CD4-positive, alpha-beta T cell treated with Interleukin-6 at 100 ng/mL for 8 hours (primary cell): ENCODE measurements at regions not wholly inside any gene's neighbourhood (a gene's known extent, or its start where the extent isn't known, plus 50 kb on each side); places are given as distances from the start of the nearest gene placed in this dataset.
"Not testable (repeated sequence)": the region's sequence is repeated elsewhere in the genome, so short reads cannot be mapped to it uniquely, and the experiment has no call there.

ENCODE experiments used
- DNase-seq: peaks from one replicate; pipeline ENCODE4 v3.0.0-alpha.2; 2020; ENCODE audit warnings: mixed read lengths, low spot score

DNA sequence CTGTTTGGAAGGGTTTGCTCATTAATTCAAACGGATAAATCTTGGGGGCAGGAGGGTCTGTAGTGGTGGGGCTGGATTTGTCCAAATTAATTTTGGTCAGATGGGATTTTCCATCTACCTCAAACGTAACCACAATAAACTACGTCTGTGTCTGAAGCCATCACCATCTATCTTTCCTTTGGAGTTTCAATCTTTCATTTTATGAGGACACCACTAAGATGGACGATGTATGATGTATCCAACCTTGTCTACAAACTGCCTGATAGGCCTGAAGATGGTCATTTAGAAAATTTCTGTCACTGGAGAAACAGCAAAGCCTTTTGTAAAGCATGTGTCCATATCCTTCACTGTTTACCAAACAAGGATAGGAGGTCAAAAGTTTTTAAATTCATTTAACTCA lies 138.6 kb upstream of the MARCKS start:
- DNase-seq, result no peak

DNA sequence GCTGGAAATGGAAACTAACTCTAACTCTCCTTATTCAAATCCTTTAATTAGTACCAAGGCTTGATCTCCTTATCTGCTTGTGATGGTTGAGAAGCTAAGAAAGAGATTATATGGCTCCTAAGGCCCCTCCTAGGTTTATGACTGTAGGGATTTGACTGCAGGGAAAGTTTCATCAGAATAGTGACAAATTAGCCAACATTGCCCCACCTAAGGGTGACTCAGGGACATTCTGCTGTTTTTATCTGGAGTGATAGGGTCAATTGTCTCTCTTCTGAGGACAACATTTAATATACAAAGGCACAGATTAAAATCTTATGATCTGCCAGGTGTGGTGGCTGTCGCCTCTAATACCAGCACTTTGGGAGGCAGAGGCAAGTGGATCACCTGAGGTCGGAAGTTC lies 138.1 kb upstream of the MARCKS start:
- DNase-seq, result no peak

DNA sequence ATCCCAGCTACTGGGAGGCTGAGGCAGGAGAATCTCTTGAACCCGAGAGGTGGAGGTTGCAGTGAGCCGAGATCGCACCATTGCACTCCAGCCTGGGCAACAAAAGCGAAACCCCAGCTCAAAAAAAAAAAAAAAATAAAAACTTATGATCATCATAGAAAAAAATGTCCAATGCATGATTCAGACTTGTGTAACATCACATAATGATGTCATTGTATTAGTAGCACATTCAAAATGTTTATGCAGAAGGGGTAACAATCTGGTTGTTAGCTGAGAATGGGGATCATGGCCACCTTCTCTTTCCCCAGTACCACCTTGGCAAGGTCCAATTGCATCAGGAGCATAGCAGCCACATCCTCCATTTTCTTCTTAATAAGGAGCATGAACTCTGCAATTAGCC lies 137.6 kb upstream of the MARCKS start:
- DNase-seq, result no peak

DNA sequence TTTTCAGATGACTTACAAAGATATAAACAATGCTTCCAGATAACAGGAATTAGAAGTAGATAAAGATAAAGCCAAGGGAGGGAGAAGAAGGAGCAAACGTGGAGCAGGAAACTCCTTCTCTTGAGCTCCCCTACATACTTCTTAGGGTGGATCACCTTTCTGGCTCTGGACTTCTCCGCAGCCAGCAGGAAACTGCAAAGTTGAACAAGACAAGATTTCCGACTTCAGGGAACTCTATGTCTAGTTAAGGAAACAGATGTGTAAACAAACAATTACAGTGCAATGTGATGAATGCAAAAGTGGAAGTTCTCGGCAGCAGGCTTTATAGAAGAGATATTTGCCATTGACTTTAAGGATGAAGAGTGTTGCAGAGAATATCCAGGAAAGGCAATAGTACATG lies 134.0 kb upstream of the MARCKS start:
- no peak for DNase-seq

DNA sequence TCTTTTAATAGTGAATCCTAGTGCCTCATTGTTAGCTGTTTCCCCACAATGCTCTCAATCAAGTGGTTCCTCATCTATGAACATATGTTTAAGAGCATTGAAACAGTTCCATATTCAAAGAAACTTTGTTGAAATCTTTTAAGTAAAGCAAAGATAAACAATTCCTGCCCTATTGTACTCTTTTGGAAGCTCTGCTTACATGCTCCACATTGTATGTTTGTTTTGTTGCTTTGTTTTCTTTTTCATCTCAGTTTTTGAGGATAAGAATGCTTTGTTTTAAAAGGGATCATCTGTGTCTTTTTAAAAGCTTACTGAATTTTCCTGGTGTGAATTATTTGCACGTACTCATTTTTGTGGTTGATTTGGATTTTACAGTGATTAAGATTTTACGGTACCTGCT lies 132.2 kb upstream of the MARCKS start:
- DNase-seq, result not testable (repeated sequence)

DNA sequence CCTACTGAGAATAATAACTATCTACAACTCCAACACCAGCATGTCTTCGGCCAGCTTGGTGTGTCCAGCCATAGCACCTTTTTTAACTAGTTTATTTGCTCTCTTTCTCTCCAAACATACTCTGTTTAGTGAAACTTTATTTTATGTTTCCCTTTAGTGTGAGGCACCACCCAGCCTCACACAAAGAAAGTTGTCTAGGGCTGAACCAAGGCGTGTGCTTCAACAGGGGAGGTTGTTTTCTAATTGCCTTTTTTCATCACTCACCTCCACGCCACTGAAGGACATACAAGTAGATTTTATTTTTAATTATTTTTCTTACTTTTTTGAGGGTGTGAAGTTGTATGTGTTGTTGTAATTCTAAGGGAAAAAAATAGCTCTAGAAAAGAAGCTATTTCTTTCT lies 125.6 kb upstream of the MARCKS start:
- no peak for DNase-seq

DNA sequence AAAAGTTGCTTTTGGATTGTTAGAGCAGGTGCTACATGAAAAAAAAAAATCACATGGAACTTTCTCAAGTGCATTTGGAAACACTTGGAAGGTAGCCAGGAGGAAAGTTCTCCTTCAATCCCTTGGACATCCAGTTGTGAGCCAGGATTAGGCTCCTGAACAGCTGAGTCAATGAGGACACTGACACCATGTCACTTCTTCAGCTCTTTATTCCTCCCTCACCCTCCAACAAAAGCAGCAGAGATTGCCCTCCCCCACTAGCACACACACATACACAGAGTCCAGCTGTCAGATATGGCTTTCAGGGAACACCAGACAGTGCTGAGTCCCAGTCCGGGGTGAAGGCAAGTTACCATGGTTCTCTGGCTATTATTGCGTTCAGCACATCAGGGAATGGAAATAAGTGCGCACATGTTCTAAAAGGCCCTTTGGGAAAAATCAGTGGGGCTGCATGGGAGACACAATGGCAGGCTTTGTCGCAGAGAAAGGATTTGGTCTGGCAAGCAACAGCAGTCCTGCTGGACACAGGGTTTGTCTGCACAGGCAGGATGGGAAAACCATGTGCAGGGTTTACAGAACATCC lies 124.7 kb upstream of the MARCKS start:
- DNase-seq, result no peak

DNA sequence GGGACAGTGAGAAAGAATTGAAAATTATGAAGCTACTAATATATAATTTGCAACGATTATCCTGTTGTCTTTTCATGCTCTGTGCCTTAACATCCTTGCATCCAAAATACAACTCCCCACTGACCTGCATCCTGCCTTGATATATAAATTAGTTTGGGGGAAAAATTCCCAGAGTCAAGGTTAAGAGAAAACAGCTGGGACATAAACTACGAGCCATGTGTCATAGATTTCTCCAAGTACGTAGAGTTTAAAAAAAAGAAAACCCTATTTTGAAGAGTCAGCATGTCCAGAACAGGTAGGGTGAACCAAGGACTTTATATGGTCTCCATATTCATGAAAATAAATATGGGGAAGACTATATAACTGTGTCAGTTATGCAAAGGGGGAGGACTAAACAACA lies 123.8 kb upstream of the MARCKS start:
- no peak for DNase-seq

DNA sequence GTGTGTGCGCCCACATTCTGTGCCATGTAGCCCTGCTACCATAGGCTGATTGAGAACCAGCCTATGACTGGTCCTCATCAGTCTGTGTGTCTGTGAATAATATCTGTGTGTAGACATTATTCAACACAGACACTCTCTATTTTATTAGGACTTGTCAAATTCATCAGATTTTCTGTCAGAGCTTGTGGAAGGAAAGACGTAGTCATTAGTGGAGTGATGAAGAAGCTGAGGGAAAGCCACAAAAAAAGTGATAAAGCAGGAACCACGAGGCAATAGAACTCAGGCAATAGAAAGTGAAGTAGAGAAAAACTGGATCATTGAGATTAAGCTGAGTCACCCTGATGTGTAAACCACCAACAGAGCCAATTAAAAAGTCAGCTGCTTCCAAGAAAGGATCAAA lies 122.2 kb upstream of the MARCKS start:
- no peak for DNase-seq

DNA sequence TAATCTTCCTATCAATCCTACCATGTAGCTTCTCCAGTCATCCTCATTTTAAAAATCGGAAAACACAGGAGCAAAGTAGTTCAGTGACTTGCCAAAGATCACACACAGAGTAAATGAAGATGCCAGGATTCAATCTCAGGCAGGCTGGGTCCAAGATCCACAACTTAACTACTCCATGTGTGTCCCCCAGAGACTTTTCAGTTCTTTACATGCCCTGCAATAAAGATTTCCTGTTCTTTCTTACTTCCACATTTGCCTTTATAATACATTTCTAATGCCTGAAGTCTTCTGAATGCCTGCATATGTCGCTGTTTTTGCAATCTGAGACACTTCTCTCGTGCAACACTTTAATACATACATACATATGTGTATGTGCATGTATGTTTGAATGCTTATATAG lies 121.7 kb upstream of the MARCKS start:
- DNase-seq, result no peak

DNA sequence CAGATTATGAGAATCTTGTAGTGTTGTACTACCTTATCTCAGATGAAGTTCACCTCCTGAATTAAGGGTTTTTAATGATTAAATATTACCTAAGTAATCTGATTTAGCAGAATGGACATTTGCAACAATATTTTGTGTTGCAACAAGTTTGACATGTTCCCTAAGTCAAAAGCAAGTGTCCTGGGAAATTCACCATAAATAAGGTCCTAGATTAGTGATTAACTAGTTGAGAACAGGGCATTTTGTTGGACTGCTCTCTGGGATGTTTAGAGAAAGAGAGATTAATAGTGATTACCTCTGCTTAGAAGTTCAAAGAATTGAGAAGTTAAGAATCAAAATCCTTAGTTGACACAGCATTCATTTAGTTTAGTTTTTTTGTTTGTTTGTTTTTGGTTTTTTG lies 120.2 kb upstream of the MARCKS start:
- DNase-seq, result no peak

DNA sequence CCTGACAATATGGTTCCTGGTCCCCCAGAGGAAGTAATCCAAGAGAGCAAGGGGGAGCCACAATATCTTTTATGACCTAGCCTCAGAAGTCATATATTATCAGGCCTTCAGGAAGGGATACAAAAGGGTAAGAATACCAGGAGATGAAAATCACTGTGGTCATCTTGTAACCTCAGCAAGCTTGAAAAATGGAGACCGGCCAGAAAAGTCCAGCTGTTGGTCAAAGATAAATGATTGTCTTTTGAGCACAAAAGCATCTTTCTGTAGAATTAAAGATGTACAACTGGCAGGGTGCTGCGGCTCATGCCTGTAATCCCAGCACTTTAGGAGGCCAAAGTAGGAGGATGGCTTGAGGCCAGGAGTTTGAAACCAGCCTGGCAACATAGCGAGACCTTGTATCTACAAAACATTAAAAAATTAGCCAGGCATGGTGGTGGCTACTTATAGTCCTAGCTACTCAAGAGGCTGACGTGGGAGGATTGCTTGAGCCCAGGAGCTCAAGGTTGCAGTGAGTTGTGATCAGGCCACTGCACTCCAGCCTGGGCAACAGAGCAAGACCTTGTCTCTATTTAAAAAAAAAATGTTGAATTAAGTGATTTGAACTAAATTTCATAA lies 118.0 kb upstream of the MARCKS start:
- no peak for DNase-seq

DNA sequence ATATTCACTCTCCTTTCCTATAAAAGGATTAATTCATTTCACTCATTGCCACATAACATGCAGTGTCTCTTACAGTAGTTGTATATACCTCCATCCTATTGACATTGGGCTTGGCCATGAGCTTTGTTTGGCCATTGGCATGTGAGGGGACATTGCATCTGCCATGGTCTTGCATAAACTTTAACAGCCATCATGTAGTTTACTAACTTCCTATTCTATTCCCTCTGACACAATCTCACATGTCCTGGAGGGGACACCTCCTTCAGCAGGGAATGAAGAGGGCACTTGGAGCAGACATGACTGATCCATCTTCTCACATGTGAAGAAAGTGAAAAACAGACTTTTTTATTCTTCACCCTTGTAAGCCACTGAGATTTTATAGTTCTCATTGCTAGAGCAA lies 115.5 kb upstream of the MARCKS start:
- no peak for DNase-seq

DNA sequence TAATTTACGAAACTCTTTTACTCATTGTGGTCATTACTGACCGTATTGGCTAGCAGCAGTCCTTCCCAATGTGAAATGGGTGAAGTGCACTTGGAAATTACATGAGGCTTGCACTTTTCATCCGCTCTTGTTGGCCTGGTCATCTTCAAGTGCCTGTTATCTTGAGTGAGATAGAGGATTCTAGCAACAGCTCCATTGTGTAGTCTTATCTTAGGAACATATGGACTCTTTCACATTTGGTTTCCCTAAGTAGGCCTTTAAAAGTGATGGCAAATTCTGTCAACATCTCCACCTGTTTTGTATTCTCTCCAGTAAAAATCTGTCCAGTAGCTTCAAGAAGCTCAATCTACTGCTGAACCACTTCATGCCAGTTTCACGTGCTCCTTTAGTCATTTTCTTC lies 114.8 kb upstream of the MARCKS start:
- no peak for DNase-seq

DNA sequence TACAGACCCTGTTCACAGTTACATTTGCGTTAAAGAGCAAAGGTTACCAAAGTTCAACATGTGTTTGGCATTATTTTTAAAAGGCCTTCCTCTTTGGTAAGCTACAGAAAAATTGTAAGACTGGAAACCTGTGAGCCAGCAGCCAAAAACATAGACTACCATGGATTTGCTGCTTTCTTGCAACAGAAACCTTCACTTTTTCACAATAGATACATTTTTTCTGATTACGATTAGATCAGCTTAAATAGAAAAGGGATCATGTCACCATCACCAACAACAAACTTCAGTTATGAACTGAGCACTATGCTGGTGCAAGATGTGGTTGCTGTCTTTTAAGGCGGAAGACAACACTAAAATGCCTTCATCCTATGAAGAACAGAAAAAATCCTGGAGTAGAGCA lies 112.3 kb upstream of the MARCKS start:
- DNase-seq, result no peak

DNA sequence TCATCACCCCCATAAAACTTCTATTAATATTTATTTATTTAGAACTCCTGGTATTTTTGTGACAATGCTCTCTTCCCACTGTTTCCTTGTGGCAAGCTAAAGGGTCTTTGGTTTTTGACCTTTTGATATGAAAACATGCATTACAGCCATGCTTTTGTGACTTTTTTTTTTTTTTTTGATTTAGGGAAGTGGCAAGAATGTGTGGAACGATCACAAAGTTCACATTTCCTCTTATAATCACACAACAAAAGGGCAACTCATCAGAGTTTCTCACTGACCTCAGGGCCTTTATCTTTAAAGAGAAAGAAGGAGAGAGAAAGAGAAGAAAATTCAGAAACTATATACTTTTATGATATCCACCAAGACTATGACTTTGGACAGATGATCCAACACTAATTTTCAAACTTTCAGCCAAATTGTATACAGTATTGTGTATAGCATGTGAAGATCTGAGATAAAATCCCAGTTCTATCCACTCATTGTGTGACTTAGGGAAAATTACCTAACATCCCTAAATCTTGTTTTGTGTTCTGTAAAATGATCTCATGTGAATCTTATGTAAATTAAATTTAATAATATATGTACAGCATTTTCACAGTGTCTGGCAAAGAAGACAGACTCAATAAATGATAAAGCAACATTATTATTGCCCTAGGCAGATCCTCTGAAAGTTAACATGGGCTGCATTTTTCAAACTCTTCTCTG lies 106.8 kb upstream of the MARCKS start:
- DNase-seq, result no peak

DNA sequence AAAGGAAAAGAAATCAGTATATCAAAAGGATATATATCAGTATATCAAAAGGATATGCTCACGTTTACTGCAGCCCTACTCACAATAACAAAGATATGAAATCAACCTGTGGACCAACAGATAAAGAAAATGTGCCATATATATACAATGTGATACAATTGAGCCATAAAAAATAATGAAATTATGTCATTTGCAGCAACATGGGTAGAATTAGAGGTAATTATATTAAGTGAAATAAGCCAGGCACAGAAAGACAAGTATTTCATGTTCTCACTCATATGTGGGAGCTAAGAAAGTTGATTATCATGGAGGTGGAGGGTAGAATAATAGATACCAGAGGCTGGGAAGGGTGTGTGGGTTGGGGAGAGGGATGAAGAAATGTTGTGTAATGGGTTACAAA lies 102.9 kb upstream of the MARCKS start:
- DNase-seq, result no peak

DNA sequence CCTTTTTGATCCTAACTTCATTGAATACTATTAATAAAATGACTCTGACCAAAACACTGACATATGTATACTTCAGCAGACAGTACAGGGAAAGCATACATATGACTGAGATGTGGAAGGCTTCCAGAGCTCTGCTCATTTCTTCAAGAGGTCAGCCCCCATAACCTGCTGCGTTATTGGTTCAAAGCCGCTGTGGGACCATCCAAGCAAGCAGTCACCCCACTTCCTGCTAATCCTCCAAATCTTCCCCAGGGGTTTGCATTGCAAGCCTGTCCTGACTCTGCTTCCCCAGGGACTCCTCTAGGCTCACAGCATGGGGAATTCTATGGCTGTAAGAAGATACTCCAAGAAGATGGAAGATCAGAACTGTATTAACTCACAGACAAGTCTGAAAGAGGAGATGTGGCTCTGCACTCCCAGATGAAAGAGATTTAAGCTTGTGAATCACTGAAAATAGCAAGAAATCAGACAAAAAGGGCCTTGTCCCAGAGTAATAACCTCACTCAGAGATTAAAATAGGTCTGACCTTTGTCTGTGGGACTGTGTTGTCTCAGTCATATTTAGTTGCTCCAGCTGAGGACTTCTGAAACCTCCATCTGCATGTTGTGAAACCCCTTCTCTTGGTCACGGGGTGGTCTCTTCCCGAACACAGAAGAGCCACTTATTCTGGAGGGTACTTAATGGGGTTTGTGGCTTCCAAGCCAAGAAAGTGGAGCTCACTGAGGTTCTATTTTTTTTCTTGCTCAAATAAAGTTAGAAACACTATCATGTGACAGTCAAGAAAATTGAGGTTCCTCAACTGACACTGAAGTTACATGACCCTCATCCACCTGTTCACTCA lies 101.5 kb upstream of the MARCKS start:
- no peak for DNase-seq

DNA sequence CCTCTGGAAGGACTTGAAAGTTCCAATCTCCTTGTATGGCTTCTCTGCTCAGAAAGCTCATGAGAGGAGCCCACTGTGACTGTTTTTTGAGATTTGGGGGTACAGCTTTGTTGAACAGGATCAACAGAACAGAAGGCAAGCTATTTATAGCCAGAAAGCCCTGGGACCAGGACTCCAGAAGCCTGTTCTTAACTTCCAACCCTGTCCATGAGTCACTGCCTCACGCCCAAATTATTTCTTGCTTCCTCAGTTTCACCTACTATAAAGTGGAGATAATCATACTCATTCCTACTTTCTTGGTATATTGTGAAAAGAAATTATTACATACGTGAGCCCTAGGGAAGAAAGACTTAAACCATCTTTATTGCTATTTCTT lies 100.9 kb upstream of the MARCKS start:
- DNase-seq, result no peak

DNA sequence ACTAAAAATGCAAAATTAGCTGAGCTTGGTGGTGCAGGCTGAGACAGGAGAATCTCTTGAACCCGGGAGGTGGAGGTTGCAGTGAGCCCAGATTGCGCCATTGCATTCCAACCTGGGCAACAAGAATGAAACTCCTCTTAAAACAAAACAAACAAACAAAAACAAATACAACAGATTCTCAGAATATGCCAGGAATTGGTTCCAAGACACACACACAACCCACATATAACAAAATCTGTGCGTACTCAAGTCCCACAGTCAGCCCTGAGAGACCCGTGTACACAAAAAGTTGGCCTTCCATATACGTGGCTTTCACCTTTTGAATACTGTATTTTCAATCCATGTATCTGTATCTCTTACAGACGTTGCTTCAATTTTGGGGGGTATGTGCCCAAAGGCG lies 98.9 kb upstream of the MARCKS start:
- no peak for DNase-seq

DNA sequence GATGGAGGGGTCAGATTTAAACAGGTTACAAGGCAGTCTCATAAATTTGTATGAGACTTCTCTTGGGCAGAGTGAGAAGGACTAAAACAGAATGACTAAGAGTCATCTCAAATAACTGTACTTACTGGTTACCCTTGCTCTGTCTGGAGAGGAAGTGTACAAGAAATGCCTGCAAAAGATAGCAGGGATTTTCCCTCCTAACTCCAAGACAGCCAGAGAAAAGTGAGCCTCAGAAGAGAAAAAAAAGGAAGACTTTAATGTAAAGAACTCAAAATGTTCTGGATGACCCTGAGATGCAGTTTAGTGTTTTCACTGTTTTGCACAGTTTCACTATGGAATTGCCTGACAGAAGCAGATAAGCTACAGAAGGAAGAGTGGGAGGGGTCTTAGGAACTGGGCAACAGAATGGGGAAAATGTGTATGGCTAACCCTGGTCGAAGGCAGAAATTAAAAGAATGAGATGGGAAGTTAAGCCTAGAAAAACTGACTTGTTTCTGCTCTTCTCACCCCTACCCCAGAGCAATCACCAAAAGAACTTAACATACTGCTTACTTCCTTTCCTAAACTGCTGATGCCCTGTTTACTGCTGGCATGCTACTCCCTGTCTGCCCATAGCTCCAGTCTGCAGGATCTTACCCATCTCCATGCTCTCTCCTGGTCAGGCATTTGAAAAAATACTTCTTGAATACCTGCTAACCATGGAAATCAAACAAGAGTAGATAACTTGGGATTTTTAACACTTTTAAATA lies 98.1 kb upstream of the MARCKS start:
- no peak for DNase-seq

DNA sequence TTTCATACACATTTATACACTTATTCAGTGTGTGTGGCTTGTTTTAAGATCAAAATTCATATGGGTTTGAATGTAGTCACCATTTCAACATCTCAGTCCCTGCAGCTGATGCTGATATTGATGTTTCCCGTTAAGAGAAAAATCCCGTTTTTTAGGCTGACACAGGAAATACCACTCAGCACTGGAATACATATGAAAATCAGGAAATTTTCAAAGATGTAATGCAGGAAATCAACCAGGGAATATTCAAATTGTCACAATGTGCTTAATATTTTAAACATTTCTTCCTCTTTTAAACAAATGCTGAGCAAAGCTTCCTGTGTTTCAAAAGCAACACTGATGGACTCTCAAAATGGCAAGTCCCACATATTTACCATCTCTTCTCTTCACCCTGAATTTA lies 94.5 kb upstream of the MARCKS start:
- DNase-seq, result no peak
